Loucy (cell line): ENCODE measurements at regions not wholly inside any gene's neighbourhood (a gene's known extent, or its start where the extent isn't known, plus 50 kb on each side); places are given as distances from the start of the nearest gene placed in this dataset.

ENCODE experiments used
- EZH2phosphoT487 ChIP-seq: fragments of 200-600 bp; IDR thresholded peaks from 2 replicates; pipeline ENCODE4 v1.6.1; 2018; ENCODE audit warnings: antibody characterized with exemption, mild to moderate bottlenecking, moderate library complexity, borderline replicate concordance
- TF ChIP-seq, protein P1 (sequence below): fragments of 200-600 bp; sonication (generic); conservative IDR thresholded peaks from 2 replicates; pipeline ENCODE4 v1.5.1; 2014; ENCODE audit warnings: mild to moderate bottlenecking, antibody characterized with exemption, low read length

DNA sequence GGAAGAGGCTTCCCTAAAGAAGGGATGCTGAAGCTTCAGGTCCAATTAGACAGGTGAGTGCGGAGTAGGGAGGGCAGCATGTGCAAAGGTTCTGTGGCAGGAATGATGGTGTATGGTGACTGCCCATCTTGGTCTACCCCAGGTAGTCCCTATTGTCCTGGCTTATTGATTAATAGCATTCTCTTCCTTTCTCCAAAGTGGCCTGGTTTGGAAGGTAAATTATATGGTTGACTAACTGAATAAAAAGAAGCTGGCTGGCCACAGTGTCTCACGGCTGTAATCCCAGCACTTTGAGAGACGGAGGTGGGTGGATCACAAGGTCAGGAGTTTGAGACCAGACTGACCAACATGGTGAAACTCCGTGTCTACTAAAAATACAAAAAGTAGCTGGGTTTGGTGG, 230.5 kb downstream of the MIAT start:
- TF ChIP-seq, protein P1, sequence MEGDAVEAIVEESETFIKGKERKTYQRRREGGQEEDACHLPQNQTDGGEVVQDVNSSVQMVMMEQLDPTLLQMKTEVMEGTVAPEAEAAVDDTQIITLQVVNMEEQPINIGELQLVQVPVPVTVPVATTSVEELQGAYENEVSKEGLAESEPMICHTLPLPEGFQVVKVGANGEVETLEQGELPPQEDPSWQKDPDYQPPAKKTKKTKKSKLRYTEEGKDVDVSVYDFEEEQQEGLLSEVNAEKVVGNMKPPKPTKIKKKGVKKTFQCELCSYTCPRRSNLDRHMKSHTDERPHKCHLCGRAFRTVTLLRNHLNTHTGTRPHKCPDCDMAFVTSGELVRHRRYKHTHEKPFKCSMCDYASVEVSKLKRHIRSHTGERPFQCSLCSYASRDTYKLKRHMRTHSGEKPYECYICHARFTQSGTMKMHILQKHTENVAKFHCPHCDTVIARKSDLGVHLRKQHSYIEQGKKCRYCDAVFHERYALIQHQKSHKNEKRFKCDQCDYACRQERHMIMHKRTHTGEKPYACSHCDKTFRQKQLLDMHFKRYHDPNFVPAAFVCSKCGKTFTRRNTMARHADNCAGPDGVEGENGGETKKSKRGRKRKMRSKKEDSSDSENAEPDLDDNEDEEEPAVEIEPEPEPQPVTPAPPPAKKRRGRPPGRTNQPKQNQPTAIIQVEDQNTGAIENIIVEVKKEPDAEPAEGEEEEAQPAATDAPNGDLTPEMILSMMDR: no peak
- no peak for TF ChIP-seq EZH2phosphoT487
